ENCODE measurements at regions not wholly inside any gene's neighbourhood (a gene's known extent, or its start where the extent isn't known, plus 50 kb on each side); places are given as distances from the start of the nearest gene placed in this dataset.
A peak's percentile ranks its signal among the peaks of the same experiment; 100 is the strongest.

GRCh38 chr5:96595300-96596090, 66.7 kb upstream of the CAST start:
- peak; percentile 22 for DNase-seq

- DNase-seq = no peak
Measured at GRCh38 chr5:96597438-96598020, 64.6 kb upstream of the CAST start.

- DNase-seq = no peak
Measured at GRCh38 chr5:96601200-96601599, 61.0 kb upstream of the CAST start.

- DNase-seq = peak; percentile 68
Measured at GRCh38 chr5:96601715-96602244, 60.4 kb upstream of the CAST start.

- no peak for DNase-seq
Measured at GRCh38 chr5:96602776-96603175, 59.4 kb upstream of the CAST start.

GRCh38 chr5:96605144-96605837, 56.9 kb upstream of the CAST start:
- no peak for DNase-seq

GRCh38 chr5:96609369-96609768, 52.8 kb upstream of the CAST start:
- no peak for DNase-seq

- no peak for DNase-seq
Measured at GRCh38 chr5:96610747-96611146, 51.4 kb upstream of the CAST start.

GRCh38 chr5:96611946-96612345, 50.2 kb upstream of the CAST start:
- no peak for DNase-seq
